ENCODE measurements at regions not wholly inside any gene's neighbourhood (a gene's known extent, or its start where the extent isn't known, plus 50 kb on each side); places are given as distances from the start of the nearest gene placed in this dataset.
A peak's percentile ranks its signal among the peaks of the same experiment; 100 is the strongest.

DNA sequence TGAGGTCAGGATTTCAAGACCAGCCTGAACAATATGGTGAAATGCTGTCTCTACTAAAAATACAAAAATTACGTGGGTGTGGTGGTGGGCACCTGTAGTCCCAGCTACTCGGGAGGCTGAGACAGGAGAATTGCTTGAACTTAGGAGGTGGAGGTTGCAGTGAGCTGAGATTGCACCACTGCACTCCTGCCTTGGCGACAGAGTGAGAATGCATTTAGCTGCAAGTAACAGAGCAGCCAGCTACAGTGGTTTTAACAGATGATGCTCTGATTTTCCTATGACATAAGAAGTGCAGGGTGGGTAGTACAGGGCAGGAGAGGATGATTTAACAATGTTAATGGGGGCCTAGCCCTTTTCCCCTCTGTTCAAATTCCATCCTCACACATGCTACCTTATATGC lies 267.9 kb downstream of the RPLP1 start:
- H3K4me3 ChIP-seq (ENCODE audit: low read depth in 1 of 3, low read length in 3 of 3), result no peak overlapping the region
- no peaks in the 10 kb centered on the region for H3K9me3 ChIP-seq (ENCODE audit: control insufficient read depth in 2 of 2, insufficient read depth in 1 of 2, low read depth in 1 of 2, low read length in 1 of 2)
- no peak for FAIRE-seq
- WGBS, 3 donors, result 83 to 96% (median 90%) methylated on average over 3 of the region's 3 CpGs
- peaks cover 0 to 3% (median 0%) of the 10 kb centered on the region in 3 donors for H3K27me3 ChIP-seq (ENCODE audit: control insufficient read depth in 3 of 3, insufficient read depth in 3 of 3, low read length in 3 of 3)
- no peaks in the 10 kb centered on the region for H3K36me3 ChIP-seq (ENCODE audit: control insufficient read depth in 3 of 3, insufficient read depth in 2 of 3, low read depth in 1 of 3, low read length in 3 of 3)
- DNase-seq, result no peak
- no peak overlapping the region for H3K27ac ChIP-seq (ENCODE audit: low read depth in 1 of 3, low read length in 2 of 3)
- no peaks in the 10 kb centered on the region for H3K4me1 ChIP-seq (ENCODE audit: control insufficient read depth in 3 of 3, insufficient read depth in 2 of 3, low read depth in 1 of 3, low read length in 2 of 3)

DNA sequence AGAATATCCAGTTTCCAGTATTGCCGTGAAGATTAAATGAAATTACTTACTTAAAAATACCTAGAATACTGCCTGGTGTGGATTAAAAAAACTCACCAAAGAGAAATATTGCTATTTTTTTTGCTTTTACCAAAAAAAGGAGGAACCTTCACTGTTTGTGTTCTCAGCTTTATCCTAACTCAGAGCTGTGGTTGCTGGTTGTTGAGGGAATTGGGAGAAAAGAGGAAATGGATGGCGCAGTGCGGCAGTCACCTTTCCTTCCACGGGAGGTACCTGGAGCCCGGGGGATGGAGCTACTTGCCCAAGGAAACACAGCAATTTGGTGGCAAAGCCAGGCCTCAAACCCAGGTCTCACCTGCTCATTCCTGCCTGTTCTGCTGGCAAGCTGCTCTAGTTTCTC lies 270.3 kb downstream of the RPLP1 start:
- no peaks in the 10 kb centered on the region for H3K4me1 ChIP-seq (ENCODE audit: control insufficient read depth in 3 of 3, insufficient read depth in 2 of 3, low read depth in 1 of 3, low read length in 2 of 3)
- no peak overlapping the region for H3K27ac ChIP-seq (ENCODE audit: low read depth in 1 of 3, low read length in 2 of 3)
- no peaks in the 10 kb centered on the region for H3K9me3 ChIP-seq (ENCODE audit: control insufficient read depth in 2 of 2, insufficient read depth in 1 of 2, low read depth in 1 of 2, low read length in 1 of 2)
- peaks cover 0 to 5% (median 0%) of the 10 kb centered on the region in 3 donors for H3K27me3 ChIP-seq (ENCODE audit: control insufficient read depth in 3 of 3, insufficient read depth in 3 of 3, low read length in 3 of 3)
- FAIRE-seq (no peak), DNase-seq (no peak)
- WGBS, 3 donors, result 85 to 96% (median 95%) methylated on average over 5 of the region's 5 CpGs
- no peaks in the 10 kb centered on the region for H3K36me3 ChIP-seq (ENCODE audit: control insufficient read depth in 3 of 3, insufficient read depth in 2 of 3, low read depth in 1 of 3, low read length in 3 of 3)
- H3K4me3 ChIP-seq (ENCODE audit: low read depth in 1 of 3, low read length in 3 of 3), result no peak overlapping the region

DNA sequence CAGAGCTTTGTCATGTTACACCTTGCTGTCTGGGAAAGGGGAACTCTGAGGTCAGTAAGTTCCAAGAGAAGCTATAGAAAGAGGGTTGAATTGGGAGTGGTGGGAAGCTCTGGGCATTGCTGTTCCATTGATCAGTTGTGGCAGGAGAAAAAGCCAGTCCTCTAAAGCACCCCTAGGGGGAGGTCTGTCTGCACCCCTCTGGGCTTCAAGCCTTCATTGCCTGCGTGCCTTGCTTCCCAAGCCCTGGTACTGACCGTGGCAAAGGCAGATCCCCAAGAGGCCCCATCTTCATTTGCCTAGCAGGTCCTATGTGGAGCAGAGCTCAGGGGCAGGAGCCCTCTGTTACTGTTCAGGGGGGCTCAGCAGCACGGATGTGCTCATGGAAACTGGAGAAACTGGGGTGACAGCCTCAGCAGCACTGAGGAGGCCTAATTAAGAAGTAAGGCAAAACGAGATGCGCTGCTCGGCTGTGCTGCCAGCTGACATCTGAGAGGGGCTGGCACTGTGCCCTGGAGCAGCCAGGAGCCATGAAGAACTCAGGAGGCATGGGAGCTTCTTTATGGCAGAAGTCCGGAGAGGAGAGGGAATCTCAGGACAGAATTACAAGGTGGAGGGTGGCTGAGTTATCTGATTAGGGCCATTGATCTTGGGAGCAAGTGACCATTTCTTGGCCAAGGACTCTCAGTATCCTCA lies 270.9 kb downstream of the RPLP1 start:
- Histone ChIP-seq H3K4me1 (ENCODE audit: control insufficient read depth in 3 of 3, insufficient read depth in 2 of 3, low read depth in 1 of 3, low read length in 2 of 3) (no peaks in the 10 kb centered on the region), H3K36me3 (ENCODE audit: control insufficient read depth in 3 of 3, insufficient read depth in 2 of 3, low read depth in 1 of 3, low read length in 3 of 3) (no peaks in the 10 kb centered on the region), H3K27me3 (ENCODE audit: control insufficient read depth in 3 of 3, insufficient read depth in 3 of 3, low read length in 3 of 3) (peaks cover 0 to 5% (median 0%) of the 10 kb centered on the region in 3 donors), H3K4me3 (ENCODE audit: low read depth in 1 of 3, low read length in 3 of 3) (no peak overlapping the region), H3K9me3 (ENCODE audit: control insufficient read depth in 2 of 2, insufficient read depth in 1 of 2, low read depth in 1 of 2, low read length in 1 of 2) (no peaks in the 10 kb centered on the region), H3K27ac (ENCODE audit: low read depth in 1 of 3, low read length in 2 of 3) (no peak overlapping the region)
- WGBS, 3 donors, result 77 to 84% (median 78%) methylated on average over 7 of the region's 7 CpGs
- no peak for DNase-seq
- no peak for FAIRE-seq

DNA sequence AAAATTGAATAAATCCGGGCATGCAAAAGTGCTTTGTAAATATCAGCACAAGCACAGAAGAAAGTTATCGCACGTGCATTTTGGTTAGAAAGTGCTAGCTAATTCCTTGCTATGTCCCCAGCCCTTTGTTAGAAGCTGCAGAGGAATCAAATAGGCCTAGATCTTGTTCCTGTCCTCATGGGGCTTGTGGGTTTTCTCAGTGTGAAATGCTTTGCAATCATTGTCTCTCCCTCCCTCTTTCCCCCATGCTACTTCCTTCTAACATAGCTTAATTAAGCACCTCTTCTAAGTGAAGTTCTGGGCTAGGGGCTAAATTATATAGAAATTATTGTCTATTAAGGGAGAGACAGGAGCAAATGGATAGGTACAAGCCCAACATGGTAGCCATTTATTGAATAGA lies 271.7 kb downstream of the RPLP1 start:
- H3K9me3 ChIP-seq (ENCODE audit: control insufficient read depth in 2 of 2, insufficient read depth in 1 of 2, low read depth in 1 of 2, low read length in 1 of 2), result no peaks in the 10 kb centered on the region
- no peak overlapping the region for H3K4me3 ChIP-seq (ENCODE audit: low read depth in 1 of 3, low read length in 3 of 3)
- no peaks in the 10 kb centered on the region for H3K36me3 ChIP-seq (ENCODE audit: control insufficient read depth in 3 of 3, insufficient read depth in 2 of 3, low read depth in 1 of 3, low read length in 3 of 3)
- no peak for FAIRE-seq
- DNase-seq, result no peak
- peaks cover 0 to 5% (median 0%) of the 10 kb centered on the region in 3 donors for H3K27me3 ChIP-seq (ENCODE audit: control insufficient read depth in 3 of 3, insufficient read depth in 3 of 3, low read length in 3 of 3)
- 93 to 98% (median 95%) methylated on average over 3 of the region's 3 CpGs for WGBS, 3 donors
- H3K27ac ChIP-seq (ENCODE audit: low read depth in 1 of 3, low read length in 2 of 3), result no peak overlapping the region
- H3K4me1 ChIP-seq (ENCODE audit: control insufficient read depth in 3 of 3, insufficient read depth in 2 of 3, low read depth in 1 of 3, low read length in 2 of 3), result no peaks in the 10 kb centered on the region

DNA sequence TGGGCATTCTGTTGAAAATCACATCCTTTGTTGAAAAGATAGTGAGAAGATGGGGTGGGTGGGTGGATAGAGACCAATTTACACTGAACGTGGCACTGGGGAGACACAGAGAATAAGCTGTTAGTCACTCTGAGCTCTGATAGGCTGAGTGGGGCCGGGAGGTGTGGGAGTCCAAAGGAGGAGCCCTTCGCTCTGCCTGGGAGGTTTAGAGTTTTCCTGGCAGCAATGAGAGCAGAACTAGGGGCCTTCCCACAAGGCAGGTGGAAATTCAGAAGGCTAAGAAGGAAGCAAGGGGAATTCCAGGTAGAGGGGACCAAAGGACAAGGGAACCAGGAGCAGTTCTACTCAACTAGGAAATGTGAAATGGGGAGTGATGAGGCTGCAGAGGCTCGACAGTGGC lies 272.7 kb downstream of the RPLP1 start:
- Histone ChIP-seq H3K4me3 (ENCODE audit: low read depth in 1 of 3, low read length in 3 of 3) (no peak overlapping the region), H3K27me3 (ENCODE audit: control insufficient read depth in 3 of 3, insufficient read depth in 3 of 3, low read length in 3 of 3) (peaks cover 0 to 5% (median 0%) of the 10 kb centered on the region in 3 donors), H3K9me3 (ENCODE audit: control insufficient read depth in 2 of 2, insufficient read depth in 1 of 2, low read depth in 1 of 2, low read length in 1 of 2) (no peaks in the 10 kb centered on the region), H3K27ac (ENCODE audit: low read depth in 1 of 3, low read length in 2 of 3) (no peak overlapping the region), H3K4me1 (ENCODE audit: control insufficient read depth in 3 of 3, insufficient read depth in 2 of 3, low read depth in 1 of 3, low read length in 2 of 3) (no peaks in the 10 kb centered on the region), H3K36me3 (ENCODE audit: control insufficient read depth in 3 of 3, insufficient read depth in 2 of 3, low read depth in 1 of 3, low read length in 3 of 3) (no peaks in the 10 kb centered on the region)
- FAIRE-seq (no peak), DNase-seq (no peak)
- WGBS, 3 donors, result 61 to 76% (median 69%) methylated on average over 4 of the region's 4 CpGs

DNA sequence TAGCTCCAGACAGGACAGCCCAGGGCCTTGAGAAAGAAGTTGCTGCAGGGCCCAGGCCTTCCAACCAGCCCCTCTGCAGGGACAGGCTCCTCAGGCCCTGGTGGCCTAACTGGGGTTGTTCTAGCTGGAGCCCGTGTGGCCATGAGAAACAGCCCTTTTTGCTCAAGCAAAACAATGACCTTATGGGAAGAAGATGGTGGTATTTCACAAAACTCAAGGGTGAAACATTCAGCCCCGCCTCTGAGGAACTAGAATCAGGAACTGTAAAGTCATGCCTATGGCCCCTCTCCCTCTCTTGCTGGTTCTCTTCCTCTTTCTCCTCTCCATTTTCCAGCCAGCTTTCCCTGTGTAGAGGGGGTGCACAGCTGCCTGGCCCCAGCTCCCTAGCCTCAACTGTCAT lies 273.3 kb downstream of the RPLP1 start:
- FAIRE-seq, result no peak
- H3K4me3 ChIP-seq (ENCODE audit: low read depth in 1 of 3, low read length in 3 of 3), result no peak overlapping the region
- H3K4me1 ChIP-seq (ENCODE audit: control insufficient read depth in 3 of 3, insufficient read depth in 2 of 3, low read depth in 1 of 3, low read length in 2 of 3), result no peaks in the 10 kb centered on the region
- WGBS, 3 donors, result 79 to 91% (median 90%) methylated on average over 2 of the region's 2 CpGs
- peaks cover 0 to 5% (median 0%) of the 10 kb centered on the region in 3 donors for H3K27me3 ChIP-seq (ENCODE audit: control insufficient read depth in 3 of 3, insufficient read depth in 3 of 3, low read length in 3 of 3)
- H3K9me3 ChIP-seq (ENCODE audit: control insufficient read depth in 2 of 2, insufficient read depth in 1 of 2, low read depth in 1 of 2, low read length in 1 of 2), result no peaks in the 10 kb centered on the region
- no peak for DNase-seq
- no peak overlapping the region for H3K27ac ChIP-seq (ENCODE audit: low read depth in 1 of 3, low read length in 2 of 3)
- no peaks in the 10 kb centered on the region for H3K36me3 ChIP-seq (ENCODE audit: control insufficient read depth in 3 of 3, insufficient read depth in 2 of 3, low read depth in 1 of 3, low read length in 3 of 3)

DNA sequence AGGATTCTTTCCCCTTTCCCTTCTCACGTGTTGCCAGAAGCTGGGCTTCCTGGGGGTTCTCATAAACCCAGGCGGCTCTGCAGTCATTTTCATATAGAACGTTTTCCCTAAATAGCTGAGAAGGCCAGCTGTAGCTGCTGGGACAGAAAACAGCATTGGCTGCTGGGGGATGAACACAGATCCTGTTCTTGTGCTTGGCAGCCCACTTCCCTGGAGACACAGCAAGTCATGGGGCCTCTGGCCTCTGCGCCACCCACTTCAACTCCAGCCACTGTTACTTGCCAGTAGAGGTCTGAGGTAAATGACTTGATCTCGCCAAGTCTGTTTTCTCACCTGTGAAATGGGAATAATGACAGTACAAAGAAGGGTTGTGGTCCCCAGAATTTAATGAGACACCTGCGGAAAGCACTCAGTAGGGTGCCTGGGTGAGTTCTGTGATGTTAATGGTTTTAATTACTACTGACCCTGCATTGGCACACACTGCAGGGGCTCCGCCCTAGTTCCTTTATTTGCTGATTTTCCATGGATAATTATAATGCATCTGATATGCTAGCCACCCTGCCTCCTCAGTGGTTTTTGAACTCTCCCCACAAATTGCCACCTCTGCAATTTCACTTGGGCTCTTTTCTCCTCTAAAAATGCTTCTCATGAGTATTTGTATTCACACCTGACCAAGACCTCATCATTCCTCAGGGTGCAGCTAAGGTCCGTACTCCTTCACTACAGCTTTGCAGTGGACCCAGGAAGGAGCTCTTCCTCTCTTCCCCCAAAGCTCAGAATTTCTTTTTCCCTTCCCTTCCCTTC lies 274.7 kb downstream of the RPLP1 start:
- Histone ChIP-seq H3K9me3 (ENCODE audit: control insufficient read depth in 2 of 2, insufficient read depth in 1 of 2, low read depth in 1 of 2, low read length in 1 of 2) (no peaks in the 10 kb centered on the region), H3K27me3 (ENCODE audit: control insufficient read depth in 3 of 3, insufficient read depth in 3 of 3, low read length in 3 of 3) (peaks cover 0 to 5% (median 0%) of the 10 kb centered on the region in 3 donors), H3K4me3 (ENCODE audit: low read depth in 1 of 3, low read length in 3 of 3) (no peak overlapping the region), H3K36me3 (ENCODE audit: control insufficient read depth in 3 of 3, insufficient read depth in 2 of 3, low read depth in 1 of 3, low read length in 3 of 3) (no peaks in the 10 kb centered on the region), H3K4me1 (ENCODE audit: control insufficient read depth in 3 of 3, insufficient read depth in 2 of 3, low read depth in 1 of 3, low read length in 2 of 3) (no peaks in the 10 kb centered on the region), H3K27ac (ENCODE audit: low read depth in 1 of 3, low read length in 2 of 3) (no peak overlapping the region)
- FAIRE-seq, result no peak
- no peak for DNase-seq
- WGBS, 3 donors, result 83 to 91% (median 89%) methylated on average over 8 of the region's 8 CpGs

DNA sequence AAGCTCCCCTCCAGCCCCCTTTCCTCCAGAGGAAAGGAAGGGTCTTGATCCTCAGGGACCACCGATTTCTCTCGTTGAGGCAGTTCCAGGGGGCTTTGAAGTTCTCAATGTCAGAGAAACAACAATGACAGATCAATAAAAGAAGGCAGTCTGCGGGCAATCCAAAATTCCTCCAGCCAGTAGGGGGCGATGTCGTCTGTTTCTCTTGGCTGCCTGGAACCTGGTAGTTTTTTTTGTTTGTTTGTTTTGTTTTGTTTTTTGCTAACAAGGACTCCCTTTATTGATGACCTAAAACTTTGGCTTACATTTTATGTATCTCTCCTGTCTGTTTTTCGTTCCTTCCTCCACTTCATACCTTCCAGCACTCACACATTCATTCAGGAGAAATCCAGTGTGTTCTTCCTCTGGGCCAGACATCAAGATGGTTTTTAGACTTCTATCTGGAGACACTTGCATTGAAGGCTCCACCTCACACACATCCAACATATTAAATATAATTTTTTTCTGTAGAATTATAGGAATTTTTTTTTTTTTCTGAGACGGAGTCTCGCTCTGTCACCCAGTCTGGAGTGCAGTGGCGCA lies 276.6 kb downstream of the RPLP1 start:
- peak; percentile 52 to 53 for DNase-seq
- Histone ChIP-seq H3K36me3 (ENCODE audit: control insufficient read depth in 3 of 3, insufficient read depth in 2 of 3, low read depth in 1 of 3, low read length in 3 of 3) (no peaks in the 10 kb centered on the region), H3K27me3 (ENCODE audit: control insufficient read depth in 3 of 3, insufficient read depth in 3 of 3, low read length in 3 of 3) (peaks cover 0 to 3% (median 0%) of the 10 kb centered on the region in 3 donors), H3K4me1 (ENCODE audit: control insufficient read depth in 3 of 3, insufficient read depth in 2 of 3, low read depth in 1 of 3, low read length in 2 of 3) (no peaks in the 10 kb centered on the region), H3K9me3 (ENCODE audit: control insufficient read depth in 2 of 2, insufficient read depth in 1 of 2, low read depth in 1 of 2, low read length in 1 of 2) (no peaks in the 10 kb centered on the region), H3K27ac (ENCODE audit: low read depth in 1 of 3, low read length in 2 of 3) (no peak overlapping the region), H3K4me3 (ENCODE audit: low read depth in 1 of 3, low read length in 3 of 3) (no peak overlapping the region)
- FAIRE-seq, result no peak
- 46 to 50% (median 46%) methylated on average over 9 of the region's 9 CpGs for WGBS, 3 donors

Measured in small intestine (tissue), 7 donors.